H1 (cell line): ENCODE measurements at regions not wholly inside any gene's neighbourhood (a gene's known extent, or its start where the extent isn't known, plus 50 kb on each side); places are given as distances from the start of the nearest gene placed in this dataset.

ENCODE experiments used
- CTCF ChIA-PET: fragments of 300-600 bp; sonication (Branson Sonifier 250); formaldehyde crosslinking; loops from one replicate; lab custom pipeline; 2021; ENCODE audit not compliant: partially characterized antibody; lab: Charles Lee
- POLR2A ChIA-PET: fragments of 300-600 bp; sonication (Branson Sonifier 250); formaldehyde crosslinking; loops from one replicate; lab custom pipeline; 2021; ENCODE audit warnings: inconsistent platforms; ENCODE audit not compliant: partially characterized antibody; lab: Charles Lee
- DNase-seq, 2 experiments: peaks; one replicate each; pipeline versions ENCODE4 v3.0.0 to v3.0.0-alpha.2; 2010 to 2022; ENCODE audit warnings: low spot score in 2 of 2, low read depth in 1 of 2, mixed read lengths in 1 of 2
- FAIRE-seq: peaks from 2 replicates; lab custom pipeline; 2011; peaks lifted over from hg19 to GRCh38; lab: Jason Lieb, UNC
- H2AFZ ChIP-seq: 2 replicates; pipeline ENCODE4 v1.8.1; 2012; ENCODE audit warnings: low read length, inconsistent platforms
- H2AK5ac ChIP-seq: 2 replicates; pipeline ENCODE4 v1.6.1; 2013; ENCODE audit warnings: low read depth, low read length
- H2BK120ac ChIP-seq: replicated peaks from 2 replicates; pipeline ENCODE3; 2013; ENCODE audit warnings: low read depth, low read length, inconsistent platforms
- H2BK12ac ChIP-seq: 2 replicates; pipeline ENCODE4 v1.6.1; 2013; ENCODE audit warnings: low read depth, low read length
- H2BK15ac ChIP-seq: 2 replicates; pipeline ENCODE4 v1.6.1; 2013; ENCODE audit warnings: low read length
- H2BK20ac ChIP-seq: 2 replicates; pipeline ENCODE4 v1.6.1; 2013; ENCODE audit warnings: low read length
- H2BK5ac ChIP-seq: 2 replicates; pipeline ENCODE4 v1.6.1; 2013; ENCODE audit warnings: low read depth, low read length
- H3K14ac ChIP-seq: 2 replicates; pipeline ENCODE4 v1.6.1; 2013; ENCODE audit warnings: inconsistent platforms; ENCODE audit not compliant: insufficient read length
- H3K18ac ChIP-seq: 2 replicates; pipeline ENCODE4 v1.6.1; 2013; ENCODE audit warnings: low read length; ENCODE audit errors: extremely low read depth
- H3K23ac ChIP-seq: 2 replicates; pipeline ENCODE4 v1.6.1; 2013; ENCODE audit warnings: inconsistent platforms; ENCODE audit not compliant: insufficient read length
- H3K23me2 ChIP-seq: 2 replicates; pipeline ENCODE4 v1.6.1; 2013; ENCODE audit warnings: low read depth, low read length
- H3K27ac ChIP-seq: 2 replicates; pipeline ENCODE4 v1.6.1; 2011; ENCODE audit warnings: low read depth, low read length, inconsistent platforms
- H3K27me3 ChIP-seq, 4 experiments: replicated peaks in 1 of 4; 1 replicate in 1 of 4; 2 replicates in 3 of 4; pipeline versions ENCODE4 v1.6.1 to v1.8.1; 2011 to 2013; ENCODE audit warnings: low read length in 3 of 4, mild to moderate bottlenecking in 3 of 4, inconsistent platforms in 2 of 4, mixed read lengths in 2 of 4, moderate library complexity in 1 of 4; ENCODE audit not compliant: control insufficient read depth in 3 of 4, insufficient read depth in 3 of 4; ENCODE audit errors: extremely low read depth in 1 of 4
- H3K36me3 ChIP-seq, 4 experiments: 2 replicates each; pipeline versions ENCODE4 v1.6.1 to v1.8.1; 2011 to 2013; ENCODE audit warnings: mild to moderate bottlenecking in 4 of 4, low read length in 3 of 4, moderate library complexity in 2 of 4, control low read depth in 1 of 4, inconsistent platforms in 1 of 4; ENCODE audit not compliant: insufficient read depth in 4 of 4, control insufficient read depth in 2 of 4
- H3K4ac ChIP-seq: replicated peaks from 2 replicates; pipeline ENCODE3; 2013; ENCODE audit warnings: low read length, low read depth, mixed read lengths, inconsistent platforms; ENCODE audit not compliant: insufficient read length
- H3K4me1 ChIP-seq, 4 experiments: replicated peaks in 1 of 4; 1 replicate in 1 of 4; 2 replicates in 3 of 4; pipeline versions ENCODE4 v1.6.1 to v1.8.1; 2011 to 2013; ENCODE audit warnings: low read length in 3 of 4, inconsistent platforms in 2 of 4, mixed read lengths in 1 of 4; ENCODE audit not compliant: insufficient read depth in 4 of 4, control insufficient read depth in 3 of 4
- H3K4me2 ChIP-seq, 2 experiments: 2 replicates each; pipeline versions ENCODE4 v1.6.1 to v1.8.1; 2011 to 2013; ENCODE audit warnings: low read depth in 2 of 2, low read length in 2 of 2, control low read depth in 1 of 2, inconsistent platforms in 1 of 2, mild to moderate bottlenecking in 1 of 2; ENCODE audit not compliant: insufficient read depth in 1 of 2
- H3K4me3 ChIP-seq, 4 experiments: fragments of 200-600, 300-600 bp in 1 of 4; sonication (generic), shearing (Covaris generic), sonication (Bioruptor Twin) in 1 of 4; 2 replicates each; pipeline versions ENCODE4 v1.5.1 to v1.8.1; 2011 to 2016; ENCODE audit warnings: low read length in 4 of 4, low read depth in 3 of 4, control low read depth in 2 of 4, inconsistent platforms in 2 of 4, mild to moderate bottlenecking in 2 of 4, mixed read lengths in 1 of 4, moderate library complexity in 1 of 4; ENCODE audit not compliant: insufficient read depth in 2 of 4; ENCODE audit errors: extremely low read depth in 1 of 4
- H3K56ac ChIP-seq: replicated peaks from 2 replicates; pipeline ENCODE3; 2013; ENCODE audit warnings: low read depth, mild to moderate bottlenecking, mixed read lengths, low read length, inconsistent platforms; ENCODE audit not compliant: insufficient read length
- H3K79me1 ChIP-seq: 2 replicates; pipeline ENCODE4 v1.6.1; 2013; ENCODE audit warnings: low read depth, low read length, control low read depth
- H3K79me2 ChIP-seq, 2 experiments: 2 replicates each; pipeline versions ENCODE4 v1.6.1 to v1.8.1; 2012 to 2013; ENCODE audit warnings: low read length in 2 of 2, mild to moderate bottlenecking in 2 of 2, inconsistent platforms in 1 of 2; ENCODE audit not compliant: insufficient read depth in 2 of 2, control insufficient read depth in 1 of 2
- H3K9ac ChIP-seq, 4 experiments: replicated peaks in 1 of 4; 1 replicate in 1 of 4; 2 replicates in 3 of 4; pipeline versions ENCODE4 v1.6.1 to v1.8.1; 2011 to 2013; ENCODE audit warnings: low read depth in 3 of 4, low read length in 3 of 4, control low read depth in 2 of 4, mild to moderate bottlenecking in 2 of 4, moderate library complexity in 2 of 4, inconsistent platforms in 1 of 4; ENCODE audit errors: extremely low read depth in 1 of 4
- H3K9me3 ChIP-seq, 2 experiments: 2 replicates each; pipeline versions ENCODE4 v1.6.1 to v1.8.1; 2012 to 2013; ENCODE audit warnings: mild to moderate bottlenecking in 2 of 2, moderate library complexity in 2 of 2, control low read depth in 1 of 2, inconsistent platforms in 1 of 2, low read depth in 1 of 2, low read length in 1 of 2, mixed read lengths in 1 of 2; ENCODE audit not compliant: insufficient read depth in 2 of 2
- H4K20me1 ChIP-seq, 2 experiments: replicated peaks in 1 of 2; 2 replicates each; pipeline versions ENCODE3 to v1.8.1; 2011 to 2013; ENCODE audit warnings: inconsistent platforms in 2 of 2, low read length in 2 of 2, mild to moderate bottlenecking in 1 of 2; ENCODE audit not compliant: insufficient read depth in 2 of 2, control insufficient read depth in 1 of 2
- H4K5ac ChIP-seq: 2 replicates; pipeline ENCODE4 v1.6.1; 2013; ENCODE audit warnings: low read length, low read depth, mixed read lengths, inconsistent platforms; ENCODE audit not compliant: insufficient read length
- H4K8ac ChIP-seq: 2 replicates; pipeline ENCODE4 v1.8.0; 2013; ENCODE audit warnings: mild to moderate bottlenecking, moderate library complexity, low read length, inconsistent platforms; ENCODE audit not compliant: insufficient read depth; ENCODE audit errors: extremely low read depth
- H4K91ac ChIP-seq: replicated peaks from 2 replicates; pipeline ENCODE3; 2013; ENCODE audit warnings: low read length, mixed read lengths, inconsistent platforms; ENCODE audit not compliant: insufficient read length
- CEBPB ChIP-seq: IDR thresholded peaks from 2 replicates; pipeline ENCODE4 v1.6.1; 2012; ENCODE audit warnings: low read depth, low read length
- CREB1 ChIP-seq: IDR thresholded peaks from 2 replicates; pipeline ENCODE4 v1.6.1; 2012; ENCODE audit warnings: inconsistent platforms
- GTF2F1 ChIP-seq: IDR thresholded peaks from 2 replicates; pipeline ENCODE4 v1.6.1; 2012; ENCODE audit warnings: low read depth, low read length, improper control_type of control experiment, borderline replicate concordance
- KDM4A ChIP-seq: IDR thresholded peaks from one replicate; pipeline ENCODE4 v1.7.1; 2012; ENCODE audit warnings: low read depth, mild to moderate bottlenecking, moderate library complexity, low read length, inconsistent platforms; ENCODE audit not compliant: severe bottlenecking
- NANOG ChIP-seq: IDR thresholded peaks from 2 replicates; pipeline ENCODE4 v1.6.1; 2011; ENCODE audit warnings: low read length, low read depth, mild to moderate bottlenecking, inconsistent platforms; ENCODE audit not compliant: insufficient read depth, poor library complexity, severe bottlenecking
- POU5F1 ChIP-seq: IDR thresholded peaks from 2 replicates; pipeline ENCODE4 v1.6.1; 2011; ENCODE audit warnings: low read depth, mild to moderate bottlenecking, low read length, moderate library complexity
- RXRA ChIP-seq: IDR thresholded peaks from 2 replicates; pipeline ENCODE4 v1.6.1; 2011; ENCODE audit warnings: low read depth, mild to moderate bottlenecking, low read length, moderate library complexity; ENCODE audit not compliant: insufficient read depth
- SP4 ChIP-seq: IDR thresholded peaks from 2 replicates; pipeline ENCODE4 v1.6.1; 2012; ENCODE audit warnings: low read length, inconsistent platforms
- TCF12 ChIP-seq: IDR thresholded peaks from 2 replicates; pipeline ENCODE4 v1.6.1; 2011; ENCODE audit warnings: low read depth, mild to moderate bottlenecking, low read length
- WGBS, 2 experiments: shearing (Covaris generic) in 1 of 2; methylation state at CpG; one replicate each; pipeline versions ENCODE4 v1.1.6 to v1.1.7; 2013 to 2015; ENCODE audit warnings: low lambda C conversion rate in 2 of 2, mixed read lengths in 2 of 2, inconsistent platforms in 1 of 2, low coverage in 1 of 2, missing lambda C conversion rate in 1 of 2; ENCODE audit not compliant: insufficient replicate concordance in 2 of 2, insufficient coverage in 1 of 2, insufficient read length in 1 of 2; ENCODE audit errors: extremely low coverage in 1 of 2, missing lambda C conversion rate in 1 of 2; 5-methylcytosine and 5-hydroxymethylcytosine counted together
- TF ChIP-seq, protein P1 (sequence below): IDR thresholded peaks from 2 replicates; pipeline ENCODE4 v1.6.1; 2011; ENCODE audit warnings: low read depth, mild to moderate bottlenecking, low read length; ENCODE audit not compliant: insufficient read depth

GRCh38 chr5:111562561-111562960 is 50.2 kb upstream of the STARD4 start:
- Histone ChIP-seq H2AFZ (no peak overlapping the region), H4K8ac (no peak overlapping the region), H3K4me3 (no peak overlapping the region), H3K14ac (no peak overlapping the region), H2BK15ac (no peak overlapping the region), H3K4ac (no peak overlapping the region), H2BK120ac (no peak overlapping the region), H3K18ac (no peak overlapping the region), H3K9ac (no peak overlapping the region), H4K91ac (no peak overlapping the region), H3K4me1 (no peaks in the 10 kb centered on the region; a peak in 1 of 7 replicates), H2BK12ac (no peak overlapping the region), H3K27me3 (peaks cover 0 to 2% (median 0%) of the 10 kb centered on the region in 4 experiments; a peak in 1 of 7 replicates), H3K27ac (no peak overlapping the region), H3K23ac (no peak overlapping the region), H2BK5ac (no peak overlapping the region), H3K79me1 (no peaks in the 10 kb centered on the region), H4K20me1 (no peaks in the 10 kb centered on the region), H3K23me2 (no peaks in the 10 kb centered on the region), H2AK5ac (no peak overlapping the region), H3K4me2 (no peak overlapping the region), H3K56ac (no peak overlapping the region), H2BK20ac (no peak overlapping the region), H3K9me3 (no peaks in the 10 kb centered on the region), H3K36me3 (no peaks in the 10 kb centered on the region), H3K79me2 (no peaks in the 10 kb centered on the region), H4K5ac (no peak overlapping the region)
- POLR2A ChIA-PET = no interaction called here
- WGBS, 2 experiments = 92% methylated on average over 3 of the region's 3 CpGs; no CpG with 5 or more reads in 1 of the 2 experiments
- CTCF ChIA-PET = interaction anchor here (0.6 to 1.4 kb wide), 5 partner anchors 9 to 502 kb away, joined by 3 to 5 read pairs (median 5); no protein-coding TSS in a partner anchor
- FAIRE-seq (no peak), DNase-seq (no peak)
- no peak for TF ChIP-seq CEBPB
- no peak for TF ChIP-seq CREB1
- no peak for TF ChIP-seq RXRA
- TF ChIP-seq KDM4A = no peak
- no peak for TF ChIP-seq SP4
- no peak for TF ChIP-seq GTF2F1
- no peak for TF ChIP-seq TCF12
- no peak for TF ChIP-seq NANOG
- TF ChIP-seq, protein P1, sequence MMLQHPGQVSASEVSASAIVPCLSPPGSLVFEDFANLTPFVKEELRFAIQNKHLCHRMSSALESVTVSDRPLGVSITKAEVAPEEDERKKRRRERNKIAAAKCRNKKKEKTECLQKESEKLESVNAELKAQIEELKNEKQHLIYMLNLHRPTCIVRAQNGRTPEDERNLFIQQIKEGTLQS = no peak
- no peak for TF ChIP-seq POU5F1
